Calu3 (cell line): ENCODE measurements at regions not wholly inside any gene's neighbourhood (a gene's known extent, or its start where the extent isn't known, plus 50 kb on each side); places are given as distances from the start of the nearest gene placed in this dataset.

ENCODE experiments used
- BruUV-seq: library from RNA; stranded (reverse); fragments of 400-500 nt; replicated peaks from 2 replicates; lab custom pipeline; 2021; lab: Mats Ljungman, UMichigan
- CTCF ChIA-PET: fragments of 300-600 bp; sonication (Branson Sonifier 250); formaldehyde crosslinking; loops from one replicate; lab custom pipeline; 2022; ENCODE audit warnings: antibody characterized with exemption; lab: Charles Lee
- DNase-seq: peaks from one replicate; pipeline ENCODE4 v3.0.0; 2022
- H3K27ac Mint-ChIP-seq: one replicate; pipeline ENCODE4 v1.8.0; 2022; ENCODE audit warnings: mixed read lengths; ENCODE audit not compliant: unreplicated experiment
- H3K27me3 Mint-ChIP-seq: one replicate; pipeline ENCODE4 v1.8.0; 2022; ENCODE audit warnings: mixed read lengths; ENCODE audit not compliant: unreplicated experiment
- H3K36me3 Mint-ChIP-seq: one replicate; pipeline ENCODE4 v1.8.0; 2022; ENCODE audit warnings: mild to moderate bottlenecking, moderate library complexity, mixed read lengths; ENCODE audit not compliant: insufficient read depth, unreplicated experiment
- H3K4me1 Mint-ChIP-seq: one replicate; pipeline ENCODE4 v1.8.0; 2022; ENCODE audit warnings: mild to moderate bottlenecking, low read depth, mixed read lengths; ENCODE audit not compliant: unreplicated experiment
- H3K4me3 Mint-ChIP-seq: one replicate; pipeline ENCODE4 v1.8.0; 2022; ENCODE audit warnings: mild to moderate bottlenecking, low read depth, moderate library complexity, mixed read lengths; ENCODE audit not compliant: unreplicated experiment
- H3K9me3 Mint-ChIP-seq: one replicate; pipeline ENCODE4 v1.8.0; 2022; ENCODE audit warnings: low read depth, mixed read lengths; ENCODE audit not compliant: unreplicated experiment
- CTCF ChIP-seq: fragments of 200-600 bp; IDR thresholded peaks from one replicate; pipeline ENCODE4 v1.8.0; 2022; ENCODE audit warnings: antibody characterized with exemption; ENCODE audit not compliant: unreplicated experiment
- intact Hi-C: fragments of 100-400 bp; cut with micrococcal nuclease; formaldehyde crosslinking; loops from one replicate; pipeline ENCODE4 v1.10.0; 2022; ENCODE audit not compliant: unreplicated experiment

DNA sequence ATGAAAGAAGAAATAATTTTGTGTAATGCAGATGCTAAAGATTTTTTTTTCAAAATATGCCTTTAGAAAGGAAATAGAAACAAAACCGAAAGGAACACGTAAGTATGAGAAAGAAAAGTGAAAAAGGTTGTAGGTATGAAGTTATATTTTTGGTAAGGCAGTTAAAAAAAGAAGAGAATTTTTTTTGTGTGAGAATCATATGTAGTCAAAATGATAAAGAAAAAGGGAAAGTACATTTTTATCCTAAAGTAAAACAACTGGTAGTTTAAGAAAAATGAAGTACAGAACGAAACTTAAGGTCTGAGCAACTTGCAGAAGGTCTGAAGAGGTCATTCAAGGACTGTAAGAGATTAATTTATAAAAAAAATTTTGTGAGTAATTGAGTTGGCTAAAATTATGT is 164.0 kb upstream of the TRAM1L1 start:
- no TSS peak for BruUV-seq
- peaks cover 3% of the 10 kb centered on the region for H3K9me3 Mint-ChIP-seq
- H3K4me3 Mint-ChIP-seq: no peak overlapping the region
- no peak for TF ChIP-seq CTCF
- H3K27ac Mint-ChIP-seq: no peak overlapping the region
- CTCF ChIA-PET: no interaction called here
- no peaks in the 10 kb centered on the region for H3K36me3 Mint-ChIP-seq
- no peaks in the 10 kb centered on the region for H3K4me1 Mint-ChIP-seq
- intact Hi-C loops: no loop called here
- H3K27me3 Mint-ChIP-seq: no peaks in the 10 kb centered on the region
- no peak for DNase-seq

GRCh38 chr4:117264072-117264471 is 178.7 kb upstream of the TRAM1L1 start:
- no TSS peak for BruUV-seq
- no peaks in the 10 kb centered on the region for H3K36me3 Mint-ChIP-seq
- DNase-seq: no peak
- CTCF ChIA-PET: no interaction called here
- no peak overlapping the region for H3K4me3 Mint-ChIP-seq
- intact Hi-C loops: no loop called here
- H3K27ac Mint-ChIP-seq: no peak overlapping the region
- TF ChIP-seq CTCF: no peak
- no peaks in the 10 kb centered on the region for H3K9me3 Mint-ChIP-seq
- no peaks in the 10 kb centered on the region for H3K4me1 Mint-ChIP-seq
- H3K27me3 Mint-ChIP-seq: no peaks in the 10 kb centered on the region

DNA sequence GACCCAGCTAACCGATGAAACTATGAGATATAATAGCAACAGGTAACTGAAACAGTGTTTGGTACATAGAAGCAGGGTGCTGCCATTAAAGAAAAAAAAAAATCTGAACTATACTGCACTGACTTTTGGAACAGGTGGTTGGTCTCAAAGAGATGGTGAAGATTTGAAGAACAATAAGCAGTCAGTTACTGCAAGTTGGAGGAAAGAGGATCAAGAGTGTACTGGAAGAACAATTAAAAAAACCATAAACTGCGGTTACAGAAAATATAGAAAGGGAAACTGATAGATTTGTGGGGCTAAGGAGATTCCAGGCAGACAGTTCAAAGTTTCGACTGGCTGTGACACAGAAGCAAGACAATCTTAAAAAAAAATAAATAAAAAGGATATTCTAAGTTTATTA is 181.9 kb upstream of the TRAM1L1 start:
- no peak overlapping the region for H3K27ac Mint-ChIP-seq
- H3K27me3 Mint-ChIP-seq: no peaks in the 10 kb centered on the region
- no peak for DNase-seq
- H3K9me3 Mint-ChIP-seq: no peaks in the 10 kb centered on the region
- no peaks in the 10 kb centered on the region for H3K4me1 Mint-ChIP-seq
- CTCF ChIA-PET: no interaction called here
- BruUV-seq: no TSS peak
- intact Hi-C loops: no loop called here
- no peak overlapping the region for H3K4me3 Mint-ChIP-seq
- no peak for TF ChIP-seq CTCF
- no peaks in the 10 kb centered on the region for H3K36me3 Mint-ChIP-seq

DNA sequence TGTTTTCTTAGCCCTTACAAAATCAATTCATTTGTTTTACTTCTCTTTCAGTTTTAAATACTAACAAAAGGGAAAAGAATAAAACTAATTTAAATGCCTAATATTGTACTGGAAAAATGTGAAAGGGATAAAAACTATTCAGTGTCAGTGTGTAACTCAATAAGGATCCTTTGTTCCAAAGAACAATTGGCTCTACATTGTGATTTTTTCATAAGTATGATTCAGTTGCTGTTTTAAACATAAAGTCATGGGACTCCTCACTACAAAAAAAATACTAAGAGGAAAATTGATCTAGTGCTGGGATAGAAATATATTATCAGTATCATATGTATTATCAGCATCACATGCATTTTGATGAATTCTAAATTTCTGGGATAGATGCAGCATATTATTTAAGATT is 199.4 kb upstream of the TRAM1L1 start:
- DNase-seq: no peak
- no peak overlapping the region for H3K27ac Mint-ChIP-seq
- TF ChIP-seq CTCF: no peak
- intact Hi-C loops: no loop called here
- H3K4me3 Mint-ChIP-seq: no peak overlapping the region
- H3K9me3 Mint-ChIP-seq: peaks cover 4% of the 10 kb centered on the region
- no peaks in the 10 kb centered on the region for H3K36me3 Mint-ChIP-seq
- no peaks in the 10 kb centered on the region for H3K27me3 Mint-ChIP-seq
- no peaks in the 10 kb centered on the region for H3K4me1 Mint-ChIP-seq
- BruUV-seq: no TSS peak
- CTCF ChIA-PET: no interaction called here
